HUES48 (cell line): ENCODE measurements at regions not wholly inside any gene's neighbourhood (a gene's known extent, or its start where the extent isn't known, plus 50 kb on each side); places are given as distances from the start of the nearest gene placed in this dataset.

Experiments
- H3K27ac ChIP-seq: one replicate; pipeline ENCODE4 v1.7.0; 2013; ENCODE audit warnings: low read depth, low read length, inconsistent platforms
- H3K27me3 ChIP-seq: 2 replicates; pipeline ENCODE4 v1.6.1; 2013; ENCODE audit warnings: mild to moderate bottlenecking, low read length; ENCODE audit not compliant: control insufficient read depth, insufficient read depth
- H3K36me3 ChIP-seq: 2 replicates; pipeline ENCODE4 v1.6.1; 2013; ENCODE audit warnings: low read length; ENCODE audit not compliant: control insufficient read depth, insufficient read depth
- H3K4me1 ChIP-seq: 2 replicates; pipeline ENCODE4 v1.6.1; 2013; ENCODE audit warnings: mild to moderate bottlenecking, low read length; ENCODE audit not compliant: control insufficient read depth, insufficient read depth
- H3K4me3 ChIP-seq: 2 replicates; pipeline ENCODE4 v1.5.1; 2013; ENCODE audit warnings: mild to moderate bottlenecking, low read depth, low read length
- H3K9ac ChIP-seq: 2 replicates; pipeline ENCODE4 v1.6.1; 2013; ENCODE audit warnings: mild to moderate bottlenecking, low read depth, low read length, moderate library complexity
- H3K9me3 ChIP-seq: 2 replicates; pipeline ENCODE4 v1.6.1; 2013; ENCODE audit warnings: low read length; ENCODE audit not compliant: control insufficient read depth, insufficient read depth

- Histone ChIP-seq H3K27ac (no peak overlapping the region), H3K27me3 (no peaks in the 10 kb centered on the region), H3K4me1 (peaks cover 17% of the 10 kb centered on the region), H3K9ac (no peak overlapping the region), H3K4me3 (no peak overlapping the region), H3K36me3 (no peaks in the 10 kb centered on the region), H3K9me3 (no peaks in the 10 kb centered on the region)
These were observed 225.4 kb downstream of the PRL start for GRCh38 chr6:22071270-22072041.

- no peak overlapping the region for H3K9ac ChIP-seq
- no peak overlapping the region for H3K27ac ChIP-seq
- H3K4me1 ChIP-seq = peaks cover 17% of the 10 kb centered on the region
- H3K27me3 ChIP-seq = no peaks in the 10 kb centered on the region
- H3K9me3 ChIP-seq = no peaks in the 10 kb centered on the region
- H3K4me3 ChIP-seq = no peak overlapping the region
- no peaks in the 10 kb centered on the region for H3K36me3 ChIP-seq
These were observed 223.9 kb downstream of the PRL start for GRCh38 chr6:22072949-22073348.

GRCh38 chr6:22073516-22074198 is 223.2 kb downstream of the PRL start:
- no peak overlapping the region for H3K4me3 ChIP-seq
- no peaks in the 10 kb centered on the region for H3K27me3 ChIP-seq
- no peak overlapping the region for H3K27ac ChIP-seq
- peaks cover 23% of the 10 kb centered on the region for H3K4me1 ChIP-seq
- no peak overlapping the region for H3K9ac ChIP-seq
- no peaks in the 10 kb centered on the region for H3K9me3 ChIP-seq
- H3K36me3 ChIP-seq = no peaks in the 10 kb centered on the region

- Histone ChIP-seq H3K27me3 (no peaks in the 10 kb centered on the region), H3K36me3 (no peaks in the 10 kb centered on the region), H3K4me1 (peaks cover 9% of the 10 kb centered on the region), H3K9me3 (no peaks in the 10 kb centered on the region), H3K4me3 (no peak overlapping the region), H3K27ac (no peak overlapping the region), H3K9ac (no peak overlapping the region)
These were observed 218.5 kb downstream of the PRL start for GRCh38 chr6:22078288-22078687.

- H3K27me3 ChIP-seq = no peaks in the 10 kb centered on the region
These were observed 217.9 kb downstream of the PRL start for GRCh38 chr6:22078802-22079545.

GRCh38 chr6:22079783-22080182 is 217.1 kb downstream of the PRL start:
- peaks cover 9% of the 10 kb centered on the region for H3K4me1 ChIP-seq
- no peaks in the 10 kb centered on the region for H3K36me3 ChIP-seq
- no peaks in the 10 kb centered on the region for H3K27me3 ChIP-seq
- H3K4me3 ChIP-seq = no peak overlapping the region
- no peaks in the 10 kb centered on the region for H3K9me3 ChIP-seq
- no peak overlapping the region for H3K27ac ChIP-seq
- H3K9ac ChIP-seq = no peak overlapping the region

More at GRCh38 chr6:22078802-22079545, 217.9 kb downstream of the PRL start:
- no peaks in the 10 kb centered on the region for H3K36me3 ChIP-seq
- no peak overlapping the region for H3K4me3 ChIP-seq
- no peak overlapping the region for H3K27ac ChIP-seq
- H3K9me3 ChIP-seq = no peaks in the 10 kb centered on the region
- peaks cover 9% of the 10 kb centered on the region for H3K4me1 ChIP-seq
- H3K9ac ChIP-seq = no peak overlapping the region

- no peaks in the 10 kb centered on the region for H3K27me3 ChIP-seq
- H3K9ac ChIP-seq = no peak overlapping the region
- no peaks in the 10 kb centered on the region; the same call in 1 of the 2 replicates for H3K9me3 ChIP-seq
- H3K4me1 ChIP-seq = peaks cover 9% of the 10 kb centered on the region
- no peak overlapping the region for H3K4me3 ChIP-seq
- no peak overlapping the region for H3K27ac ChIP-seq
- H3K36me3 ChIP-seq = no peaks in the 10 kb centered on the region
These were observed 215.1 kb downstream of the PRL start for GRCh38 chr6:22081709-22082108.

- no peaks in the 10 kb centered on the region for H3K36me3 ChIP-seq
- H3K4me1 ChIP-seq = peaks cover 9% of the 10 kb centered on the region
- H3K27me3 ChIP-seq = no peaks in the 10 kb centered on the region
- no peak overlapping the region for H3K9ac ChIP-seq
- H3K4me3 ChIP-seq = no peak overlapping the region
- H3K9me3 ChIP-seq = no peaks in the 10 kb centered on the region; the same call in 1 of the 2 replicates
- H3K27ac ChIP-seq = no peak overlapping the region
These were observed 214.6 kb downstream of the PRL start for GRCh38 chr6:22082218-22082617.

GRCh38 chr6:22083119-22083518 is 213.7 kb downstream of the PRL start:
- Histone ChIP-seq H3K9ac (no peak overlapping the region), H3K27me3 (no peaks in the 10 kb centered on the region), H3K4me3 (no peak overlapping the region), H3K4me1 (peaks cover 9% of the 10 kb centered on the region), H3K27ac (no peak overlapping the region), H3K36me3 (no peaks in the 10 kb centered on the region), H3K9me3 (no peaks in the 10 kb centered on the region; the same call in 1 of the 2 replicates)

GRCh38 chr6:22087960-22088706 is 208.7 kb downstream of the PRL start:
- H3K9ac ChIP-seq = no peak overlapping the region
- no peaks in the 10 kb centered on the region for H3K27me3 ChIP-seq
- H3K27ac ChIP-seq = no peak overlapping the region
- H3K9me3 ChIP-seq = no peaks in the 10 kb centered on the region; the same call in 1 of the 2 replicates
- no peaks in the 10 kb centered on the region for H3K36me3 ChIP-seq
- H3K4me1 ChIP-seq = no peaks in the 10 kb centered on the region
- H3K4me3 ChIP-seq = no peak overlapping the region
